ENCODE measurements at regions not wholly inside any gene's neighbourhood (a gene's known extent, or its start where the extent isn't known, plus 50 kb on each side); places are given as distances from the start of the nearest gene placed in this dataset.

- Histone ChIP-seq H3F3A (ENCODE audit: insufficient read depth) (no peaks in the 10 kb centered on the region), H3K36me3 (ENCODE audit: low read length) (no peaks in the 10 kb centered on the region), H3K27me3 (ENCODE audit: low read length) (no peaks in the 10 kb centered on the region), H3K9me3 (ENCODE audit: insufficient read depth, low read length) (no peaks in the 10 kb centered on the region), H3K4me3 (ENCODE audit: insufficient read depth, low read length, poor library complexity, severe bottlenecking) (no peak overlapping the region), H3K79me2 (ENCODE audit: insufficient read depth, low read length) (no peaks in the 10 kb centered on the region), H3K9ac (ENCODE audit: low read length) (no peak overlapping the region), H3K4me2 (ENCODE audit: low read depth, low read length, poor library complexity, severe bottlenecking) (no peak overlapping the region), H2AFZ (ENCODE audit: low read depth, low read length, severe bottlenecking) (no peak overlapping the region), H3K27ac (ENCODE audit: low read depth, low read length) (no peak overlapping the region), H3K9me2 (replicated peaks; ENCODE audit: insufficient read depth, low read length) (no peaks in the 10 kb centered on the region), H4K20me1 (ENCODE audit: low read depth, low read length) (no peaks in the 10 kb centered on the region)
- TF ChIP-seq, protein P1, sequence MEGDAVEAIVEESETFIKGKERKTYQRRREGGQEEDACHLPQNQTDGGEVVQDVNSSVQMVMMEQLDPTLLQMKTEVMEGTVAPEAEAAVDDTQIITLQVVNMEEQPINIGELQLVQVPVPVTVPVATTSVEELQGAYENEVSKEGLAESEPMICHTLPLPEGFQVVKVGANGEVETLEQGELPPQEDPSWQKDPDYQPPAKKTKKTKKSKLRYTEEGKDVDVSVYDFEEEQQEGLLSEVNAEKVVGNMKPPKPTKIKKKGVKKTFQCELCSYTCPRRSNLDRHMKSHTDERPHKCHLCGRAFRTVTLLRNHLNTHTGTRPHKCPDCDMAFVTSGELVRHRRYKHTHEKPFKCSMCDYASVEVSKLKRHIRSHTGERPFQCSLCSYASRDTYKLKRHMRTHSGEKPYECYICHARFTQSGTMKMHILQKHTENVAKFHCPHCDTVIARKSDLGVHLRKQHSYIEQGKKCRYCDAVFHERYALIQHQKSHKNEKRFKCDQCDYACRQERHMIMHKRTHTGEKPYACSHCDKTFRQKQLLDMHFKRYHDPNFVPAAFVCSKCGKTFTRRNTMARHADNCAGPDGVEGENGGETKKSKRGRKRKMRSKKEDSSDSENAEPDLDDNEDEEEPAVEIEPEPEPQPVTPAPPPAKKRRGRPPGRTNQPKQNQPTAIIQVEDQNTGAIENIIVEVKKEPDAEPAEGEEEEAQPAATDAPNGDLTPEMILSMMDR (IDR thresholded peaks at IDR 0.05; ENCODE audit: insufficient read depth, low read length, poor library complexity, severe bottlenecking), result no peak
- no peak for TF ChIP-seq EZH2phosphoT487 (conservative IDR thresholded peaks at IDR 0.05; ENCODE audit: low read length)
Measured at GRCh38 chr2:217335341-217335966, 475.6 kb upstream of the TNP1 start.

GRCh38 chr2:217334561-217334960 is 474.7 kb upstream of the TNP1 start:
- no peak overlapping the region for H2AFZ ChIP-seq (ENCODE audit: low read depth, low read length, severe bottlenecking)
- no peak for TF ChIP-seq EZH2phosphoT487 (conservative IDR thresholded peaks at IDR 0.05; ENCODE audit: low read length)
- H3F3A ChIP-seq (ENCODE audit: insufficient read depth), result no peaks in the 10 kb centered on the region
- H3K4me3 ChIP-seq (ENCODE audit: insufficient read depth, low read length, poor library complexity, severe bottlenecking), result no peak overlapping the region
- H3K36me3 ChIP-seq (ENCODE audit: low read length), result no peaks in the 10 kb centered on the region
- H3K27me3 ChIP-seq (ENCODE audit: low read length), result no peaks in the 10 kb centered on the region
- no peaks in the 10 kb centered on the region for H3K79me2 ChIP-seq (ENCODE audit: insufficient read depth, low read length)
- H3K9me3 ChIP-seq (ENCODE audit: insufficient read depth, low read length), result no peaks in the 10 kb centered on the region
- H3K9me2 ChIP-seq (replicated peaks; ENCODE audit: insufficient read depth, low read length), result no peaks in the 10 kb centered on the region
- H3K9ac ChIP-seq (ENCODE audit: low read length), result no peak overlapping the region
- H3K27ac ChIP-seq (ENCODE audit: low read depth, low read length), result no peak overlapping the region
- H4K20me1 ChIP-seq (ENCODE audit: low read depth, low read length), result no peaks in the 10 kb centered on the region
- no peak overlapping the region for H3K4me2 ChIP-seq (ENCODE audit: low read depth, low read length, poor library complexity, severe bottlenecking)

DNA sequence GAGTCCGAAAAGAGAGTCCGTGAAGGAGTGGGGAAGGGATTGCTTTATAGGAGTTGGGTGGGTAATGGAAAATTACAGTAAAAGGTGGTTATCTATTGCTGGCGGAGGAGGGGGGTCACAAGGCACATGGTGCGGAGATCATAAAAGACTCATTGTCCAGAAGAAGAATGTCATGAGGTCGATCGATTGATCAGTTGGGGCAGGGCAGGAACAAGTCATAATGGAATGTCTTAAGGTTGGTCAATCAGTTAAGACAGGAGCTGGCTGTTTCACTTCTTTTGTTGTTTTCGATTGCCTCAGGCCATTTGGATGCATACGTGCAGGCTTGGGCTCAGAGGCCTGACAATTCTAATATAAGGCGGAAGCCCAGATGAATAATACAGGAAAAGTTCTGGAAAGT is 473.0 kb upstream of the TNP1 start:
- Histone ChIP-seq H3K27ac (ENCODE audit: low read depth, low read length) (no peak overlapping the region), H3K27me3 (ENCODE audit: low read length) (no peaks in the 10 kb centered on the region), H3K36me3 (ENCODE audit: low read length) (no peaks in the 10 kb centered on the region), H3K9ac (ENCODE audit: low read length) (no peak overlapping the region), H3K4me3 (ENCODE audit: insufficient read depth, low read length, poor library complexity, severe bottlenecking) (no peak overlapping the region), H3K9me3 (ENCODE audit: insufficient read depth, low read length) (no peaks in the 10 kb centered on the region), H3K79me2 (ENCODE audit: insufficient read depth, low read length) (no peaks in the 10 kb centered on the region), H3F3A (ENCODE audit: insufficient read depth) (no peaks in the 10 kb centered on the region), H2AFZ (ENCODE audit: low read depth, low read length, severe bottlenecking) (no peak overlapping the region), H3K9me2 (replicated peaks; ENCODE audit: insufficient read depth, low read length) (no peaks in the 10 kb centered on the region), H4K20me1 (ENCODE audit: low read depth, low read length) (no peaks in the 10 kb centered on the region), H3K4me2 (ENCODE audit: low read depth, low read length, poor library complexity, severe bottlenecking) (no peak overlapping the region)
- TF ChIP-seq, protein P1 (IDR thresholded peaks at IDR 0.05; ENCODE audit: insufficient read depth, low read length, poor library complexity, severe bottlenecking), result no peak
- no peak for TF ChIP-seq EZH2phosphoT487 (conservative IDR thresholded peaks at IDR 0.05; ENCODE audit: low read length)

DNA sequence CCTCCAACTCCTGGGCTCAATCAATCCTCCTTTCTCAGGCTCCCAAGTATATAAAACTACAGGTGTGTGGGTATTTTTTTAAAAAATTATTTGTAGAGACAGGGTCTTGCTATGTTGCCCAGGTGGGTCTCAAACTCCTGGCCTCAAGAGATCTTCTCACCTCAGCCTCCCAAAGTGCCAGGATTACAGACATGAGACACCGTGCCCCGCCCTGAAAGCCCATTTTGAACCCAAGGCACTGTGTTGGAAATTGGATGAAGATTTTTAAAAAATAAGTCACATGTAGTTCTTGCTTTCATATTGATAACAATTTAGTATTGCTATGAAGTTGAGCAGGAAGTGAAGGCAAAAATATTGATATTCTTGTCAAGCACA is 472.5 kb upstream of the TNP1 start:
- Histone ChIP-seq H3K36me3 (ENCODE audit: low read length) (no peaks in the 10 kb centered on the region), H4K20me1 (ENCODE audit: low read depth, low read length) (no peaks in the 10 kb centered on the region), H3K9me2 (replicated peaks; ENCODE audit: insufficient read depth, low read length) (no peaks in the 10 kb centered on the region), H3K4me3 (ENCODE audit: insufficient read depth, low read length, poor library complexity, severe bottlenecking) (no peak overlapping the region), H2AFZ (ENCODE audit: low read depth, low read length, severe bottlenecking) (no peak overlapping the region), H3K27me3 (ENCODE audit: low read length) (no peaks in the 10 kb centered on the region), H3K9me3 (ENCODE audit: insufficient read depth, low read length) (no peaks in the 10 kb centered on the region), H3K27ac (ENCODE audit: low read depth, low read length) (no peak overlapping the region), H3K79me2 (ENCODE audit: insufficient read depth, low read length) (no peaks in the 10 kb centered on the region), H3K4me2 (ENCODE audit: low read depth, low read length, poor library complexity, severe bottlenecking) (no peak overlapping the region), H3K9ac (ENCODE audit: low read length) (no peak overlapping the region), H3F3A (ENCODE audit: insufficient read depth) (no peaks in the 10 kb centered on the region)
- no peak for TF ChIP-seq EZH2phosphoT487 (conservative IDR thresholded peaks at IDR 0.05; ENCODE audit: low read length)
- TF ChIP-seq, protein P1 (IDR thresholded peaks at IDR 0.05; ENCODE audit: insufficient read depth, low read length, poor library complexity, severe bottlenecking), result no peak

Measured in SU-DHL-6 (cell line).